ENCODE measurements at regions not wholly inside any gene's neighbourhood (a gene's known extent, or its start where the extent isn't known, plus 50 kb on each side); places are given as distances from the start of the nearest gene placed in this dataset.

DNA sequence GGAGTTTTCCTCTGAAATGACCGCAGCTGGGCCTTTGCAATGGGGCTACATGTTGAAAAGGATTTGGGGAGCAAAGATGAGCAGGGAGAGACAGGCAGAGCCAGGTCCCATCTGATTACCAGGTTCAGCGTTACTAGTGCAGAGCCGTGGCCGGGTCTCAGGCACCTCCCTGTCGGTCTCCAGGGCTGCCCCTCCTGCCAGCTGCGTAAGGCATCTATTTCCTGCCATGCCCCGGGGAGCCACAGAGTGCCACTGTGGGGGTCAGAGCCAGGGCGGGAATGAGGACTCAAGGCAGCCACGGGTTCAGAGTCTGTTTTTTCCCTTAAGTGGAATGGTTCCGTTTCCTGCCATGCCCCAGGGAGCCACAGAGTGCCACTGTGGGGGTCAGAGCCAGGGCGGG is 382.6 kb upstream of the SHH start:
- TF ChIP-seq, protein P1, sequence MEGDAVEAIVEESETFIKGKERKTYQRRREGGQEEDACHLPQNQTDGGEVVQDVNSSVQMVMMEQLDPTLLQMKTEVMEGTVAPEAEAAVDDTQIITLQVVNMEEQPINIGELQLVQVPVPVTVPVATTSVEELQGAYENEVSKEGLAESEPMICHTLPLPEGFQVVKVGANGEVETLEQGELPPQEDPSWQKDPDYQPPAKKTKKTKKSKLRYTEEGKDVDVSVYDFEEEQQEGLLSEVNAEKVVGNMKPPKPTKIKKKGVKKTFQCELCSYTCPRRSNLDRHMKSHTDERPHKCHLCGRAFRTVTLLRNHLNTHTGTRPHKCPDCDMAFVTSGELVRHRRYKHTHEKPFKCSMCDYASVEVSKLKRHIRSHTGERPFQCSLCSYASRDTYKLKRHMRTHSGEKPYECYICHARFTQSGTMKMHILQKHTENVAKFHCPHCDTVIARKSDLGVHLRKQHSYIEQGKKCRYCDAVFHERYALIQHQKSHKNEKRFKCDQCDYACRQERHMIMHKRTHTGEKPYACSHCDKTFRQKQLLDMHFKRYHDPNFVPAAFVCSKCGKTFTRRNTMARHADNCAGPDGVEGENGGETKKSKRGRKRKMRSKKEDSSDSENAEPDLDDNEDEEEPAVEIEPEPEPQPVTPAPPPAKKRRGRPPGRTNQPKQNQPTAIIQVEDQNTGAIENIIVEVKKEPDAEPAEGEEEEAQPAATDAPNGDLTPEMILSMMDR (conservative IDR thresholded peaks at IDR 0.05), result no peak
- no peak for TF ChIP-seq ZFX (IDR thresholded peaks at IDR 0.05)

Measured in C4-2B (cell line).